Mammary epithelial cell (primary cell): ENCODE measurements at regions not wholly inside any gene's neighbourhood (a gene's known extent, or its start where the extent isn't known, plus 50 kb on each side); places are given as distances from the start of the nearest gene placed in this dataset.

Experiments
- EZH2 ChIP-seq: IDR thresholded peaks from 2 replicates; pipeline ENCODE4 v1.6.1; 2012; ENCODE audit warnings: low read length, inconsistent platforms, borderline replicate concordance
- TF ChIP-seq, protein P1 (sequence below), 2 donors: IDR thresholded peaks in 1 of 2; conservative IDR thresholded peaks in 1 of 2; 2 replicates each; pipeline ENCODE4 v1.5.1; 2011 to 2012; ENCODE audit warnings: inconsistent platforms in 2 of 2, low read length in 2 of 2, mild to moderate bottlenecking in 2 of 2, control low read depth in 1 of 2, low read depth in 1 of 2; ENCODE audit not compliant: insufficient read depth in 1 of 2; ENCODE audit errors: extremely low read depth in 1 of 2

DNA sequence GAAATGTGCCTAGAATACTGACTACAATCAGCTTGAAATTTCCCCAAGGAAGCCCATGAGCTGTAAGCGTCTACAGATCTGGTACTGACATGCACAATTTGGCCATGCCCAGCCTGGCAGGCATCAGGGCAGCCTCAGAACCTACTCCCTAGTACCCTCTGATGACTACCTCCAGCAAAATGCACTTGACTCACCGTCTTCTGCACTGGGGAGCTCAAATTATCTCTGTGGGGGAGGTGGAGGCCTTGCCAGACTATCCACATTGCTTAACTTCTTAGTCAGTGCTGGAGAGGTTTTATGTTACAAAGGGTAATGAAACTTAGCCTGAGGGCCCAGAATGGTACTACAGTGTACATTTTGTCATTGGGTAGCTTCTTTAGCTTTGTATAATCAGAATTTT lies 126.0 kb upstream of the ADGRF1 start:
- TF ChIP-seq, protein P1, sequence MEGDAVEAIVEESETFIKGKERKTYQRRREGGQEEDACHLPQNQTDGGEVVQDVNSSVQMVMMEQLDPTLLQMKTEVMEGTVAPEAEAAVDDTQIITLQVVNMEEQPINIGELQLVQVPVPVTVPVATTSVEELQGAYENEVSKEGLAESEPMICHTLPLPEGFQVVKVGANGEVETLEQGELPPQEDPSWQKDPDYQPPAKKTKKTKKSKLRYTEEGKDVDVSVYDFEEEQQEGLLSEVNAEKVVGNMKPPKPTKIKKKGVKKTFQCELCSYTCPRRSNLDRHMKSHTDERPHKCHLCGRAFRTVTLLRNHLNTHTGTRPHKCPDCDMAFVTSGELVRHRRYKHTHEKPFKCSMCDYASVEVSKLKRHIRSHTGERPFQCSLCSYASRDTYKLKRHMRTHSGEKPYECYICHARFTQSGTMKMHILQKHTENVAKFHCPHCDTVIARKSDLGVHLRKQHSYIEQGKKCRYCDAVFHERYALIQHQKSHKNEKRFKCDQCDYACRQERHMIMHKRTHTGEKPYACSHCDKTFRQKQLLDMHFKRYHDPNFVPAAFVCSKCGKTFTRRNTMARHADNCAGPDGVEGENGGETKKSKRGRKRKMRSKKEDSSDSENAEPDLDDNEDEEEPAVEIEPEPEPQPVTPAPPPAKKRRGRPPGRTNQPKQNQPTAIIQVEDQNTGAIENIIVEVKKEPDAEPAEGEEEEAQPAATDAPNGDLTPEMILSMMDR (conservative IDR thresholded peaks at IDR 0.05 in 1 of 2, IDR thresholded peaks at IDR 0.05 in 1 of 2; ENCODE audit: extremely low read depth in 1 of 2, insufficient read depth in 1 of 2, low read depth in 1 of 2, low read length in 2 of 2), result no peak
- TF ChIP-seq EZH2, result no peak
